GM23248 (cell line): ENCODE measurements at regions not wholly inside any gene's neighbourhood (a gene's known extent, or its start where the extent isn't known, plus 50 kb on each side); places are given as distances from the start of the nearest gene placed in this dataset.
A peak's percentile ranks its signal among the peaks of the same experiment; 100 is the strongest.

Experiments
- DNase-seq: peaks from one replicate; pipeline ENCODE4 v3.0.0-alpha.2; 2015
- H2AFZ ChIP-seq: fragments of 200-600 bp; sonication (generic); 2 replicates; pipeline ENCODE4 v1.6.1; 2016; ENCODE audit warnings: antibody characterized with exemption
- H3F3A ChIP-seq: fragments of 200-600 bp; sonication (generic); 2 replicates; pipeline ENCODE4 v1.6.1; 2016; ENCODE audit warnings: mild to moderate bottlenecking, antibody characterized with exemption, mixed run types; ENCODE audit not compliant: insufficient read depth
- H3K27ac ChIP-seq: fragments of 200-600 bp; sonication (generic); 2 replicates; pipeline ENCODE4 v1.5.1; 2016; ENCODE audit warnings: mild to moderate bottlenecking
- H3K27me3 ChIP-seq: fragments of 200-600 bp; sonication (generic); replicated peaks from 2 replicates; pipeline ENCODE4 v1.6.1; 2016; ENCODE audit warnings: mild to moderate bottlenecking; ENCODE audit not compliant: insufficient read depth
- H3K36me3 ChIP-seq: fragments of 200-600 bp; sonication (generic); 2 replicates; pipeline ENCODE4 v1.6.1; 2016; ENCODE audit warnings: low read depth, mild to moderate bottlenecking
- H3K4me1 ChIP-seq: fragments of 200-600 bp; sonication (generic); 2 replicates; pipeline ENCODE4 v1.6.1; 2016; ENCODE audit warnings: mild to moderate bottlenecking; ENCODE audit not compliant: insufficient read depth
- H3K4me2 ChIP-seq: fragments of 200-600 bp; sonication (generic); one replicate; pipeline ENCODE4 v1.6.1; 2016; ENCODE audit warnings: mild to moderate bottlenecking; ENCODE audit not compliant: unreplicated experiment
- H3K4me3 ChIP-seq: fragments of 200-600 bp; sonication (generic); 2 replicates; pipeline ENCODE4 v1.5.1; 2016; ENCODE audit warnings: mild to moderate bottlenecking
- H3K79me2 ChIP-seq: fragments of 200-600 bp; sonication (generic); 2 replicates; pipeline ENCODE4 v1.6.1; 2016; ENCODE audit warnings: mild to moderate bottlenecking; ENCODE audit not compliant: insufficient read depth
- H3K9ac ChIP-seq: fragments of 200-600 bp; sonication (generic); 2 replicates; pipeline ENCODE4 v1.6.1; 2016; ENCODE audit warnings: mild to moderate bottlenecking
- H3K9me2 ChIP-seq: fragments of 200-600 bp; sonication (generic); 2 replicates; pipeline ENCODE4 v1.6.1; 2016; ENCODE audit warnings: mixed run types, mild to moderate bottlenecking, moderate library complexity; ENCODE audit not compliant: insufficient read depth
- H3K9me3 ChIP-seq: fragments of 200-600 bp; sonication (generic); one replicate; pipeline ENCODE4 v1.6.1; 2017; ENCODE audit warnings: low read depth
- H4K20me1 ChIP-seq: fragments of 200-600 bp; sonication (generic); 2 replicates; pipeline ENCODE4 v1.6.0; 2016; ENCODE audit not compliant: insufficient read depth
- EZH2 ChIP-seq: fragments of 200-600 bp; sonication (generic); IDR thresholded peaks from 2 replicates; pipeline ENCODE4 v1.6.1; 2018; ENCODE audit warnings: antibody characterized with exemption, mild to moderate bottlenecking; ENCODE audit not compliant: insufficient read depth, poor library complexity, severe bottlenecking
- EZH2phosphoT487 ChIP-seq: fragments of 200-600 bp; sonication (generic); IDR thresholded peaks from 2 replicates; pipeline ENCODE4 v1.6.1; 2018; ENCODE audit warnings: antibody characterized with exemption, moderate library complexity, mild to moderate bottlenecking, low read depth; ENCODE audit not compliant: insufficient read depth
- WGBS, 2 experiments: methylation state at CpG; one replicate each; pipeline ENCODE4 v1.1.6; 2015 to 2017; ENCODE audit warnings: low lambda C conversion rate in 2 of 2, low coverage in 1 of 2; ENCODE audit errors: missing lambda C conversion rate in 2 of 2; 5-methylcytosine and 5-hydroxymethylcytosine counted together
- in situ Hi-C: fragments of 300-500 bp; cut with MboI; formaldehyde crosslinking; loops from 2 replicates; pipeline ENCODE4 v1.15.0; 2020

DNA sequence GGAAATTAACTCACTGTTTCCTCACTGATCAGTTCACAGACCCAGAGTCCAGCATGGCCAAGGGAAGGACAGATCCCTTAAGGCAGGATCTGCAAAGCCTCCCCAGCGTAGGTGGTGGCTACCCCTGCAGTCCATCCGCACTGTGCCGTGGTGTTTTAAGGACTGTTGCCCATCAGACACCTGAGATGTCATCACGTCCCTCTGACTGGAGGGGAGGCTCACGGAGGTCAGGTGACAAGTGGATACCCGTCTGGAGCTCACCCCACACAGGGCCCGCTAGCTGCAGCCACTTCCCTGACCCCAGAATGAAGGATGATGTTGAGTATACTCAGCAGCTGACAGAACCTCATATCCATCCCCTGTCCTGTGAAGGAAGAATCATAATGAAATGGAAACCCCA, 161.8 kb upstream of the GGTLC1 start:
- Histone ChIP-seq H3K36me3 (no peaks in the 10 kb centered on the region), H3K4me3 (no peak overlapping the region), H3K4me1 (no peaks in the 10 kb centered on the region), H2AFZ (no peak overlapping the region), H3K27me3 (no peaks in the 10 kb centered on the region; the same call in 1 of the 2 replicates), H3K79me2 (no peaks in the 10 kb centered on the region), H3K9ac (no peak overlapping the region), H3F3A (no peaks in the 10 kb centered on the region), H3K9me3 (no peaks in the 10 kb centered on the region), H3K9me2 (no peaks in the 10 kb centered on the region), H4K20me1 (no peaks in the 10 kb centered on the region), H3K4me2 (no peak overlapping the region), H3K27ac (no peak overlapping the region)
- 39 to 43% methylated on average over 7 of the region's 7 CpGs for WGBS, 2 experiments
- in situ Hi-C loops, result loop anchor here (25.0 kb wide), 1 partner anchor 637 kb away; no protein-coding TSS in a partner anchor
- no peak for TF ChIP-seq EZH2phosphoT487
- no peak for TF ChIP-seq EZH2
- no peak for DNase-seq

DNA sequence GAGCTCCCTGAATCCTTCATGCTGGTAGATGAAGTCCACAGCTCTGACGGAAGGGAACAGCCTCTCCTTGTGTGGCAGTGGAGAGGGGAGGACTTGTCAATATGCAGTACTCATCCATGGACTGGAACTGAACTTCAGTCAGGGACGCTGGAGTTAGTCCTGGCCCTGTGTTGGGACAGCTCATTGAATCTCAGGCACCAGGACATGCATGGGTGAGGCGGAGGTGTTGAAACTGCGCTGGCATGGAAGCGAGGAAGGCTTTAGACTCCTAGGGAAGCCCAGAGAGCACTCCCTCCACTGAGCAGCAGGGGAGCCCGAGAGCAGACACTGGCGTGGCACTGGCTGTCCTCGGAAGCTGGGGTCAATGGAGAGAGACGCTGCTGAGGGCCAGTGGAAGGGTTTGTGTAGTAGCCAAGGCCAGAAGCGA, 161.3 kb upstream of the GGTLC1 start:
- Histone ChIP-seq H3K4me1 (no peaks in the 10 kb centered on the region), H2AFZ (no peak overlapping the region), H3K79me2 (no peaks in the 10 kb centered on the region), H3K27me3 (no peaks in the 10 kb centered on the region; the same call in 1 of the 2 replicates), H3K9me3 (no peaks in the 10 kb centered on the region), H3K4me3 (no peak overlapping the region), H3K27ac (no peak overlapping the region), H3K36me3 (no peaks in the 10 kb centered on the region), H4K20me1 (no peaks in the 10 kb centered on the region), H3F3A (no peaks in the 10 kb centered on the region), H3K4me2 (no peak overlapping the region), H3K9ac (no peak overlapping the region), H3K9me2 (no peaks in the 10 kb centered on the region)
- in situ Hi-C loops, result loop anchor here (25.0 kb wide), 1 partner anchor 637 kb away; no protein-coding TSS in a partner anchor
- 46 to 47% methylated on average over 10 of the region's 10 CpGs for WGBS, 2 experiments
- DNase-seq, result peak; percentile 40
- TF ChIP-seq EZH2, result no peak
- no peak for TF ChIP-seq EZH2phosphoT487

DNA sequence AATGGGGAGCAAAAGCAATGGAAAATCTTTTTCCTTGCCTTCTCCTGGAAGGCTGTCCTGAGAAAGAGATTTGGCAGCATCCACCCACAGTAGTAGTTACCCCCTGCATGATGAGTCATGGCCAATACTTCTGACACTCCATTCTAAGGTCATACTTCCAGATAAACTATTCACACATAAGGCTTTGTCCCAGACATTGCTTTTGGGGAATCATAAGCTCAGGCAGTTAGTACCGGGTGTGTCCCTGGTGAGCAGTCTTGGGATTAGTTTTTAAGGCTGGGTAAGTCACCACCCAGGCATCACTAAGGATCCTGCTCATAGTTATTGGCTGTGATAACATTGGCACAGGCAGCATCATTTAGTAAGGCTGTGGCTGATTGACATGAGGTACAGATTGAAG, 160.6 kb upstream of the GGTLC1 start:
- in situ Hi-C loops, result no loop called here
- peak; percentile 6 for DNase-seq
- H3K4me2 ChIP-seq, result no peak overlapping the region

DNA sequence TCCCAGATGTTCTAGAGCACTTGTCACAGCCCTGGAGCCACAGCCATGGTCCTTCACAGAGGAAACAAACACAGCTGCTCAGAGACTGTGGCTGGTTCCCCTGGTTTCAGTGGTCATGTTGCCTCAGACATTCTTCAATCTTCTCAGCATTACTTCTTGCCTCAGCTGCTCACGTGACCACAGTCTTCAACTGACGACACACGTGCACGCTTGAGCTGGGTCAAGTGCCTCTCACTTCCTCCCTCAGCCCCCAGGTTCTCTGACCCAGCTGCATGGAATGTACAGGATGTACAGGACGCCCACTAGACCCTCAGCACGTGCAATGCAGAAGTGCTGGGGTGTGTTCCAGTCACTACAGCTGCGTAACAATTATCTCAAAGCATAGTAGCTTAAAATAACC, 159.8 kb upstream of the GGTLC1 start:
- in situ Hi-C loops, result no loop called here
- WGBS, 2 experiments, result 41 to 42% methylated on average over 7 of the region's 7 CpGs
- Histone ChIP-seq H3K9ac (no peak overlapping the region), H3K4me2 (no peak overlapping the region), H3K27ac (no peak overlapping the region), H2AFZ (no peak overlapping the region), H4K20me1 (no peaks in the 10 kb centered on the region), H3K27me3 (no peaks in the 10 kb centered on the region; the same call in 1 of the 2 replicates), H3K9me3 (no peaks in the 10 kb centered on the region), H3K4me3 (no peak overlapping the region), H3K36me3 (no peaks in the 10 kb centered on the region), H3K9me2 (no peaks in the 10 kb centered on the region), H3K4me1 (no peaks in the 10 kb centered on the region), H3F3A (no peaks in the 10 kb centered on the region), H3K79me2 (no peaks in the 10 kb centered on the region)
- no peak for TF ChIP-seq EZH2
- TF ChIP-seq EZH2phosphoT487, result no peak
- no peak for DNase-seq

More for the DNA sequence above, 160.6 kb upstream of the GGTLC1 start:
- WGBS, 2 experiments, result 4 to 5% methylated on average over 1 of the region's 1 CpG
- H2AFZ ChIP-seq, result no peak overlapping the region
- H3K27ac ChIP-seq, result no peak overlapping the region
- H3K4me3 ChIP-seq, result no peak overlapping the region
- H3K27me3 ChIP-seq, result no peaks in the 10 kb centered on the region; the same call in 1 of the 2 replicates
- no peaks in the 10 kb centered on the region for H3K9me3 ChIP-seq
- no peak for TF ChIP-seq EZH2phosphoT487
- TF ChIP-seq EZH2, result no peak
- H3F3A ChIP-seq, result no peaks in the 10 kb centered on the region
- no peaks in the 10 kb centered on the region for H4K20me1 ChIP-seq
- H3K9ac ChIP-seq, result no peak overlapping the region
- no peaks in the 10 kb centered on the region for H3K79me2 ChIP-seq
- H3K4me1 ChIP-seq, result no peaks in the 10 kb centered on the region
- no peaks in the 10 kb centered on the region for H3K36me3 ChIP-seq
- no peaks in the 10 kb centered on the region for H3K9me2 ChIP-seq

DNA sequence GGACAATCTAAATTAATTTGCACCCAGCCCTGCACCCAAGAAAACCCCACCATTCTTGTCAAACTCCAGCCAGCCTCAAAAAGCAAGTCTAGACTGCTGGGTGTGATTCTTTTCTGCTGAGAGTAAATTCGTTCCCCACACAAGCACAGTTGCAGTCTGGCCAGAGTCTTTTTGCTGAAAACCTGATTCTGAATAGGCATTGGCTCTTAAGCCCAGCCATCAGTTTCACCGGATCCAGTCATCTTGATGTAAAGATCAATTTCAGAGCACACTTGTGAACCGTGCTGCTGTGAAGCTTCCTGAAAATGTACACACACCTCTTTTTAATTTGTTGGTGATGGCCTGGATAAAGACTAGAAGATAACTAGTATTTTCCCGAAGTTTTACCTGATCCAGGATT, 159.4 kb upstream of the GGTLC1 start:
- no peak for DNase-seq
- no peak overlapping the region for H3K4me3 ChIP-seq
- H3K27me3 ChIP-seq, result no peaks in the 10 kb centered on the region; the same call in 1 of the 2 replicates
- in situ Hi-C loops, result no loop called here
- H2AFZ ChIP-seq, result no peak overlapping the region
- no peak for TF ChIP-seq EZH2phosphoT487
- TF ChIP-seq EZH2, result no peak
- H3K4me2 ChIP-seq, result no peak overlapping the region
- no peaks in the 10 kb centered on the region for H3K9me2 ChIP-seq
- H3K9me3 ChIP-seq, result no peaks in the 10 kb centered on the region
- H3K27ac ChIP-seq, result no peak overlapping the region
- H3K36me3 ChIP-seq, result no peaks in the 10 kb centered on the region
- H3K79me2 ChIP-seq, result no peaks in the 10 kb centered on the region
- no peaks in the 10 kb centered on the region for H4K20me1 ChIP-seq
- no peaks in the 10 kb centered on the region for H3F3A ChIP-seq
- no peak overlapping the region for H3K9ac ChIP-seq
- H3K4me1 ChIP-seq, result no peaks in the 10 kb centered on the region
- WGBS, 2 experiments, result 19 to 21% methylated on average over 4 of the region's 4 CpGs
